ENCODE measurements at regions not wholly inside any gene's neighbourhood (a gene's known extent, or its start where the extent isn't known, plus 50 kb on each side); places are given as distances from the start of the nearest gene placed in this dataset.

DNA sequence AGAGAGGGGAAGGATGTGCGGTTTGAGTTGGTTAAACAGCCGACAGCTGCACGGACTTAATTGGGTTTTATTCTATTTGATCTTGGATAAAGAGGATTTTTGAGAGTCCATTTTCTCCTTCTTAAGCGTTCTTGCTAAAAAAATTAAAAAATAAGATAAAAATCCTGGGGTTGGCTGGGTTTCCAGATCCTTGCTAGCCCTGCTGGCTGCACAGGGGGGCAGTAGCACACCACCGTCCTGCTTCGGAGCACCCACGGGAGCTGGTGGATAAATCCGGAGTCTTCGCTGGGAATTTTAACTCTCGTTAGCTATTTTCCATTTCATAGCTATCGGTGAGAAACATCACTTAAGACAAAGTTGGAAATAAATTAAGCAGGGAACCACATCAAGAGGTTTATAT is 792.0 kb downstream of the TYW1 start:
- POLR2A ChIA-PET (ENCODE audit: partially characterized antibody) = interaction anchor here (0.6 kb wide), 1 partner anchor 741 kb away, joined by 3 read pairs; no protein-coding TSS in a partner anchor
- Histone ChIP-seq H3K23me2 (ENCODE audit: low read depth, low read length) (no peaks in the 10 kb centered on the region), H3K79me2 (ENCODE audit: control insufficient read depth in 1 of 2, insufficient read depth in 2 of 2, low read length in 2 of 2) (no peaks in the 10 kb centered on the region), H4K91ac (replicated peaks; ENCODE audit: insufficient read length, low read length) (no peak overlapping the region), H2BK12ac (ENCODE audit: low read depth, low read length) (no peak overlapping the region), H4K5ac (ENCODE audit: insufficient read length, low read depth, low read length) (no peak overlapping the region), H3K56ac (replicated peaks; ENCODE audit: insufficient read length, low read depth, low read length) (no peak overlapping the region), H2BK15ac (ENCODE audit: low read length) (no peak overlapping the region), H3K27me3 (replicated peaks in 1 of 4; ENCODE audit: control insufficient read depth in 3 of 4, extremely low read depth in 1 of 4, insufficient read depth in 3 of 4, low read length in 3 of 4) (no peaks in the 10 kb centered on the region), H3K23ac (ENCODE audit: insufficient read length) (no peak overlapping the region), H3K9ac (replicated peaks in 1 of 4; ENCODE audit: extremely low read depth in 1 of 4, low read depth in 3 of 4, low read length in 3 of 4) (no peak overlapping the region), H3K14ac (ENCODE audit: insufficient read length) (no peak overlapping the region), H2BK5ac (ENCODE audit: low read depth, low read length) (no peak overlapping the region), H2AFZ (ENCODE audit: low read length) (no peak overlapping the region), H3K4me2 (ENCODE audit: insufficient read depth in 1 of 2, low read depth in 2 of 2, low read length in 2 of 2) (no peak overlapping the region), H2AK5ac (ENCODE audit: low read depth, low read length) (no peak overlapping the region), H3K9me3 (ENCODE audit: insufficient read depth in 2 of 2, low read depth in 1 of 2, low read length in 1 of 2) (no peaks in the 10 kb centered on the region), H3K27ac (ENCODE audit: low read depth, low read length) (no peak overlapping the region), H3K36me3 (ENCODE audit: control insufficient read depth in 2 of 4, insufficient read depth in 4 of 4, low read length in 3 of 4) (no peaks in the 10 kb centered on the region), H2BK120ac (replicated peaks; ENCODE audit: low read depth, low read length) (no peak overlapping the region), H3K4ac (replicated peaks; ENCODE audit: insufficient read length, low read depth, low read length) (no peak overlapping the region), H3K79me1 (ENCODE audit: low read depth, low read length) (no peaks in the 10 kb centered on the region), H3K4me1 (replicated peaks in 1 of 4; ENCODE audit: control insufficient read depth in 3 of 4, insufficient read depth in 4 of 4, low read length in 3 of 4) (no peaks in the 10 kb centered on the region; a peak in 1 of 7 replicates), H4K8ac (ENCODE audit: extremely low read depth, insufficient read depth, low read length) (no peak overlapping the region), H3K18ac (ENCODE audit: extremely low read depth, low read length) (no peak overlapping the region), H4K20me1 (replicated peaks in 1 of 2; ENCODE audit: control insufficient read depth in 1 of 2, insufficient read depth in 2 of 2, low read length in 2 of 2) (no peaks in the 10 kb centered on the region), H3K4me3 (ENCODE audit: extremely low read depth in 1 of 4, insufficient read depth in 2 of 4, low read depth in 3 of 4, low read length in 4 of 4) (no peak overlapping the region), H2BK20ac (ENCODE audit: low read length) (no peak overlapping the region)
- CTCF ChIA-PET (ENCODE audit: partially characterized antibody) = interaction anchor here (0.7 to 2.5 kb wide), 5 partner anchors 11 to 1662 kb away, joined by 3 to 8 read pairs (median 3); no protein-coding TSS in a partner anchor
- 92% methylated on average over 11 of the region's 11 CpGs; no CpG with 5 or more reads in 1 of the 2 experiments for WGBS, 2 experiments (ENCODE audit: extremely low coverage in 1 of 2, insufficient coverage in 1 of 2, insufficient read length in 1 of 2, insufficient replicate concordance in 2 of 2, low coverage in 1 of 2, low lambda C conversion rate in 2 of 2, missing lambda C conversion rate in 1 of 2)
- DNase-seq (ENCODE audit: low read depth in 1 of 2, low spot score in 2 of 2) (peak; percentile 5 to 51), FAIRE-seq (no peak)
- TF ChIP-seq RAD21 (IDR thresholded peaks at IDR 0.05 in 1 of 2, conservative IDR thresholded peaks at IDR 0.05 in 1 of 2; ENCODE audit: low read depth in 2 of 2, low read length in 2 of 2) = peak; percentile 90 to 91
- TF ChIP-seq, protein P1, sequence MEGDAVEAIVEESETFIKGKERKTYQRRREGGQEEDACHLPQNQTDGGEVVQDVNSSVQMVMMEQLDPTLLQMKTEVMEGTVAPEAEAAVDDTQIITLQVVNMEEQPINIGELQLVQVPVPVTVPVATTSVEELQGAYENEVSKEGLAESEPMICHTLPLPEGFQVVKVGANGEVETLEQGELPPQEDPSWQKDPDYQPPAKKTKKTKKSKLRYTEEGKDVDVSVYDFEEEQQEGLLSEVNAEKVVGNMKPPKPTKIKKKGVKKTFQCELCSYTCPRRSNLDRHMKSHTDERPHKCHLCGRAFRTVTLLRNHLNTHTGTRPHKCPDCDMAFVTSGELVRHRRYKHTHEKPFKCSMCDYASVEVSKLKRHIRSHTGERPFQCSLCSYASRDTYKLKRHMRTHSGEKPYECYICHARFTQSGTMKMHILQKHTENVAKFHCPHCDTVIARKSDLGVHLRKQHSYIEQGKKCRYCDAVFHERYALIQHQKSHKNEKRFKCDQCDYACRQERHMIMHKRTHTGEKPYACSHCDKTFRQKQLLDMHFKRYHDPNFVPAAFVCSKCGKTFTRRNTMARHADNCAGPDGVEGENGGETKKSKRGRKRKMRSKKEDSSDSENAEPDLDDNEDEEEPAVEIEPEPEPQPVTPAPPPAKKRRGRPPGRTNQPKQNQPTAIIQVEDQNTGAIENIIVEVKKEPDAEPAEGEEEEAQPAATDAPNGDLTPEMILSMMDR (IDR thresholded peaks at IDR 0.05; ENCODE audit: control extremely low read depth in 1 of 3, insufficient read depth in 1 of 3, low read depth in 1 of 3, low read length in 3 of 3) = peak; percentile 60 to 66 (median 64)
- TF ChIP-seq, protein P2, sequence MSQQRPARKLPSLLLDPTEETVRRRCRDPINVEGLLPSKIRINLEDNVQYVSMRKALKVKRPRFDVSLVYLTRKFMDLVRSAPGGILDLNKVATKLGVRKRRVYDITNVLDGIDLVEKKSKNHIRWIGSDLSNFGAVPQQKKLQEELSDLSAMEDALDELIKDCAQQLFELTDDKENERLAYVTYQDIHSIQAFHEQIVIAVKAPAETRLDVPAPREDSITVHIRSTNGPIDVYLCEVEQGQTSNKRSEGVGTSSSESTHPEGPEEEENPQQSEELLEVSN (IDR thresholded peaks at IDR 0.05) = no peak

Measured in H1 (cell line).